Activated CD4-positive, alpha-beta memory T cell treated with anti-CD3 and anti-CD28 coated beads for 36 hours (primary cell): ENCODE measurements at regions not wholly inside any gene's neighbourhood (a gene's known extent, or its start where the extent isn't known, plus 50 kb on each side); places are given as distances from the start of the nearest gene placed in this dataset.
A peak's percentile ranks its signal among the peaks of the same experiment; 100 is the strongest.

Experiments
- CTCF ChIA-PET: fragments of 350-600 bp; sonication (Branson Sonifier 250); formaldehyde crosslinking; loops from one replicate; lab custom pipeline; 2021; ENCODE audit warnings: antibody characterized with exemption, inconsistent platforms; lab: Charles Lee
- POLR2A ChIA-PET: fragments of 350-600 bp; sonication (Branson Sonifier 250); formaldehyde crosslinking; loops from one replicate; lab custom pipeline; 2021; ENCODE audit warnings: antibody characterized with exemption; lab: Charles Lee
- DNase-seq: peaks from one replicate; pipeline ENCODE4 v3.0.0-alpha.2; 2020
- H3K27ac Mint-ChIP-seq: one replicate; pipeline ENCODE4 v1.8.0; 2021; ENCODE audit warnings: mixed read lengths
- H3K27me3 Mint-ChIP-seq: one replicate; pipeline ENCODE4 v1.8.0; 2021; ENCODE audit warnings: mixed read lengths
- H3K36me3 Mint-ChIP-seq: one replicate; pipeline ENCODE4 v1.8.0; 2021; ENCODE audit warnings: mixed read lengths
- H3K4me1 Mint-ChIP-seq: one replicate; pipeline ENCODE4 v1.8.0; 2021; ENCODE audit warnings: low read depth, mixed read lengths
- H3K4me3 Mint-ChIP-seq: one replicate; pipeline ENCODE4 v1.8.0; 2021; ENCODE audit warnings: mild to moderate bottlenecking, mixed read lengths
- H3K9me3 Mint-ChIP-seq: one replicate; pipeline ENCODE4 v1.8.0; 2021; ENCODE audit warnings: mixed read lengths
- intact Hi-C: fragments of 100-400 bp; cut with micrococcal nuclease; formaldehyde crosslinking; loops from one replicate; pipeline ENCODE4 v1.15.1; 2023

- Mint-ChIP-seq H3K4me3 (no peak overlapping the region), H3K4me1 (peaks cover 7% of the 10 kb centered on the region), H3K27me3 (no peaks in the 10 kb centered on the region), H3K36me3 (no peaks in the 10 kb centered on the region), H3K9me3 (peaks cover 3% of the 10 kb centered on the region), H3K27ac (no peak overlapping the region)
- no peak for DNase-seq
- ChIA-PET POLR2A (no interaction called here), CTCF (no interaction called here)
- intact Hi-C loops: no loop called here
Measured at GRCh38 chr13:40379196-40379595, 287.2 kb downstream of the FOXO1 start.

- H3K4me1 Mint-ChIP-seq: peaks cover 7% of the 10 kb centered on the region
- ChIA-PET CTCF (no interaction called here), POLR2A (no interaction called here)
- no peaks in the 10 kb centered on the region for H3K27me3 Mint-ChIP-seq
- intact Hi-C loops: no loop called here
- peaks cover 3% of the 10 kb centered on the region for H3K9me3 Mint-ChIP-seq
- H3K27ac Mint-ChIP-seq: no peak overlapping the region
- no peak for DNase-seq
- H3K36me3 Mint-ChIP-seq: no peaks in the 10 kb centered on the region
- H3K4me3 Mint-ChIP-seq: no peak overlapping the region
Measured at GRCh38 chr13:40379794-40380578, 286.5 kb downstream of the FOXO1 start.

GRCh38 chr13:40381935-40382764 is 284.3 kb downstream of the FOXO1 start:
- H3K4me3 Mint-ChIP-seq: no peak overlapping the region
- no peaks in the 10 kb centered on the region for H3K36me3 Mint-ChIP-seq
- peaks cover 14% of the 10 kb centered on the region for H3K4me1 Mint-ChIP-seq
- H3K27ac Mint-ChIP-seq: no peak overlapping the region
- peaks cover 3% of the 10 kb centered on the region for H3K9me3 Mint-ChIP-seq
- POLR2A ChIA-PET: no interaction called here
- no peak for DNase-seq
- CTCF ChIA-PET: no interaction called here
- intact Hi-C loops: no loop called here
- no peaks in the 10 kb centered on the region for H3K27me3 Mint-ChIP-seq

- CTCF ChIA-PET: no interaction called here
- peaks cover 16% of the 10 kb centered on the region for H3K4me1 Mint-ChIP-seq
- no peak overlapping the region for H3K27ac Mint-ChIP-seq
- intact Hi-C loops: no loop called here
- DNase-seq: no peak
- H3K4me3 Mint-ChIP-seq: no peak overlapping the region
- H3K9me3 Mint-ChIP-seq: peaks cover 3% of the 10 kb centered on the region
- POLR2A ChIA-PET: no interaction called here
- H3K36me3 Mint-ChIP-seq: peaks cover 2% of the 10 kb centered on the region
- H3K27me3 Mint-ChIP-seq: no peaks in the 10 kb centered on the region
Measured at GRCh38 chr13:40383132-40383531, 283.3 kb downstream of the FOXO1 start.

- no peak overlapping the region for H3K4me3 Mint-ChIP-seq
- peaks cover 2% of the 10 kb centered on the region for H3K36me3 Mint-ChIP-seq
- DNase-seq: no peak
- H3K9me3 Mint-ChIP-seq: no peaks in the 10 kb centered on the region
- no peaks in the 10 kb centered on the region for H3K27me3 Mint-ChIP-seq
- H3K4me1 Mint-ChIP-seq: peaks cover 20% of the 10 kb centered on the region
- intact Hi-C loops: no loop called here
- CTCF ChIA-PET: no interaction called here
- POLR2A ChIA-PET: no interaction called here
- no peak overlapping the region for H3K27ac Mint-ChIP-seq
Measured at GRCh38 chr13:40383885-40384284, 282.6 kb downstream of the FOXO1 start.

- H3K4me3 Mint-ChIP-seq: no peak overlapping the region
- intact Hi-C loops: loop anchor here (5.0 kb wide), 4 partner anchors 163 to 392 kb away; no protein-coding TSS in a partner anchor
- H3K9me3 Mint-ChIP-seq: no peaks in the 10 kb centered on the region
- H3K27me3 Mint-ChIP-seq: no peaks in the 10 kb centered on the region
- H3K36me3 Mint-ChIP-seq: peaks cover 2% of the 10 kb centered on the region
- no peak overlapping the region for H3K27ac Mint-ChIP-seq
- ChIA-PET POLR2A (no interaction called here), CTCF (no interaction called here)
- H3K4me1 Mint-ChIP-seq: peaks cover 29% of the 10 kb centered on the region
- DNase-seq: no peak
Measured at GRCh38 chr13:40384976-40385857, 281.2 kb downstream of the FOXO1 start.

GRCh38 chr13:40385858-40386180 is 280.6 kb downstream of the FOXO1 start:
- H3K9me3 Mint-ChIP-seq: no peaks in the 10 kb centered on the region
- no peak overlapping the region for H3K27ac Mint-ChIP-seq
- CTCF ChIA-PET: no interaction called here
- POLR2A ChIA-PET: no interaction called here
- no peak overlapping the region for H3K4me3 Mint-ChIP-seq
- intact Hi-C loops: loop anchor here (5.0 kb wide), 4 partner anchors 164 to 391 kb away; no protein-coding TSS in a partner anchor
- no peaks in the 10 kb centered on the region for H3K27me3 Mint-ChIP-seq
- no peak for DNase-seq
- H3K36me3 Mint-ChIP-seq: peaks cover 2% of the 10 kb centered on the region
- peaks cover 29% of the 10 kb centered on the region for H3K4me1 Mint-ChIP-seq

GRCh38 chr13:40386586-40386985 is 279.9 kb downstream of the FOXO1 start:
- no peak overlapping the region for H3K27ac Mint-ChIP-seq
- no peaks in the 10 kb centered on the region for H3K27me3 Mint-ChIP-seq
- ChIA-PET CTCF (interaction anchor here (0.9 kb wide), 1 partner anchor 296 kb away, joined by 3 read pairs; no protein-coding TSS in a partner anchor), POLR2A (interaction anchor here (1.6 kb wide), 1 partner anchor 9 kb away, joined by 5 read pairs; no protein-coding TSS in a partner anchor)
- H3K4me1 Mint-ChIP-seq: peaks cover 29% of the 10 kb centered on the region
- intact Hi-C loops: loop anchor here (5.0 kb wide), 4 partner anchors 164 to 391 kb away; no protein-coding TSS in a partner anchor
- no peaks in the 10 kb centered on the region for H3K9me3 Mint-ChIP-seq
- H3K4me3 Mint-ChIP-seq: no peak overlapping the region
- peaks cover 2% of the 10 kb centered on the region for H3K36me3 Mint-ChIP-seq
- no peak for DNase-seq

GRCh38 chr13:40387775-40388174 is 278.7 kb downstream of the FOXO1 start:
- H3K4me3 Mint-ChIP-seq: peak overlapping the region; percentile 65

GRCh38 chr13:40388617-40389016 is 277.8 kb downstream of the FOXO1 start:
- peak overlapping the region; percentile 68 for H3K4me3 Mint-ChIP-seq
- peak overlapping the region; percentile 94 for H3K27ac Mint-ChIP-seq
- H3K9me3 Mint-ChIP-seq: no peaks in the 10 kb centered on the region
- intact Hi-C loops: loop anchor here (1.0 to 5.0 kb wide), 10 partner anchors 50 to 389 kb away; no protein-coding TSS in a partner anchor
- H3K4me1 Mint-ChIP-seq: peaks cover 29% of the 10 kb centered on the region
- ChIA-PET POLR2A (interaction anchor here (0.6 to 1.8 kb wide), 5 partner anchors 14 to 287 kb away, joined by 3 to 6 read pairs (median 5); no protein-coding TSS in a partner anchor), CTCF (interaction anchor here (1.0 to 1.8 kb wide), 2 partner anchors 280 to 319 kb away, joined by 3 to 5 read pairs; no protein-coding TSS in a partner anchor)
- peak; percentile 92 for DNase-seq
- H3K36me3 Mint-ChIP-seq: peaks cover 2% of the 10 kb centered on the region
- H3K27me3 Mint-ChIP-seq: no peaks in the 10 kb centered on the region

More at GRCh38 chr13:40387775-40388174, 278.7 kb downstream of the FOXO1 start:
- intact Hi-C loops: loop anchor here (1.0 to 5.0 kb wide), 10 partner anchors 51 to 390 kb away; no protein-coding TSS in a partner anchor
- CTCF ChIA-PET: interaction anchor here (0.8 to 0.9 kb wide), 2 partner anchors 295 to 318 kb away, joined by 3 read pairs; no protein-coding TSS in a partner anchor
- DNase-seq: no peak
- Mint-ChIP-seq H3K27ac (peak overlapping the region; percentile 76), H3K27me3 (no peaks in the 10 kb centered on the region), H3K36me3 (peaks cover 2% of the 10 kb centered on the region), H3K9me3 (no peaks in the 10 kb centered on the region), H3K4me1 (peaks cover 29% of the 10 kb centered on the region)
- POLR2A ChIA-PET: no interaction called here

- Mint-ChIP-seq H3K9me3 (no peaks in the 10 kb centered on the region), H3K36me3 (peaks cover 2% of the 10 kb centered on the region), H3K27me3 (no peaks in the 10 kb centered on the region), H3K4me3 (peak overlapping the region; percentile 68), H3K27ac (peak overlapping the region; percentile 94), H3K4me1 (peaks cover 29% of the 10 kb centered on the region)
- ChIA-PET POLR2A (interaction anchor here (1.3 to 1.8 kb wide), 4 partner anchors 13 to 287 kb away, joined by 4 to 6 read pairs (median 6); no protein-coding TSS in a partner anchor), CTCF (interaction anchor here (1.0 to 1.8 kb wide), 2 partner anchors 279 to 320 kb away, joined by 3 to 5 read pairs; no protein-coding TSS in a partner anchor)
- peak; percentile 64 for DNase-seq
- intact Hi-C loops: loop anchor here (2.0 to 5.0 kb wide), 8 partner anchors 50 to 388 kb away; no protein-coding TSS in a partner anchor
Measured at GRCh38 chr13:40389081-40389641, 277.3 kb downstream of the FOXO1 start.
